HEK293 (cell line): ENCODE measurements at regions not wholly inside any gene's neighbourhood (a gene's known extent, or its start where the extent isn't known, plus 50 kb on each side); places are given as distances from the start of the nearest gene placed in this dataset.

ENCODE experiments used
- KLF7 ChIP-seq: fragments of 450-650 bp; formaldehyde crosslinking; IDR thresholded peaks from 2 replicates; pipeline ENCODE4 v1.5.1; 2016; ENCODE audit warnings: missing biosample characterization, missing genetic modification characterization, borderline replicate concordance
- SALL2 ChIP-seq: fragments of 450-650 bp; formaldehyde crosslinking; IDR thresholded peaks from 2 replicates; pipeline ENCODE4 v1.5.0; 2017; ENCODE audit warnings: missing biosample characterization, mild to moderate bottlenecking, missing genetic modification characterization, borderline replicate concordance
- TSHZ1 ChIP-seq: fragments of 450-650 bp; formaldehyde crosslinking; IDR thresholded peaks from 2 replicates; pipeline ENCODE4 v1.5.1; 2016; ENCODE audit warnings: missing biosample characterization, missing genetic modification characterization, borderline replicate concordance

GRCh38 chr16:14003074-14003570 lies 68.0 kb upstream of the MRTFB start:
- TF ChIP-seq TSHZ1, result no peak
- no peak for TF ChIP-seq SALL2
- TF ChIP-seq KLF7 (tag by site-specific recombination), result no peak
